ENCODE measurements at regions not wholly inside any gene's neighbourhood (a gene's known extent, or its start where the extent isn't known, plus 50 kb on each side); places are given as distances from the start of the nearest gene placed in this dataset.

GRCh38 chrX:109854096-109854495 lies 121.0 kb upstream of the ACSL4 start:
- TF ChIP-seq CTCF (IDR thresholded peaks at IDR 0.05) (no peak), POLR2A (IDR thresholded peaks at IDR 0.05) (no peak)
